ENCODE measurements at regions not wholly inside any gene's neighbourhood (a gene's known extent, or its start where the extent isn't known, plus 50 kb on each side); places are given as distances from the start of the nearest gene placed in this dataset.

- DNase-seq = no peak
- H3K4me1 Mint-ChIP-seq (ENCODE audit: low read depth) = no peaks in the 10 kb centered on the region
- H3K27me3 Mint-ChIP-seq (ENCODE audit: low read depth) = peaks cover 8% of the 10 kb centered on the region
- CTCF ChIA-PET = interaction anchor here (1.2 kb wide), 1 partner anchor 25 kb away, joined by 3 read pairs; no protein-coding TSS in a partner anchor
- H3K27ac Mint-ChIP-seq = no peak overlapping the region
- H3K4me3 Mint-ChIP-seq = no peak overlapping the region
- no peaks in the 10 kb centered on the region for H3K9me3 Mint-ChIP-seq
- H3K36me3 Mint-ChIP-seq (ENCODE audit: low read depth) = no peaks in the 10 kb centered on the region
- intact Hi-C loops (cut with micrococcal nuclease) = no loop called here
These were observed 501.1 kb downstream of the KDM4C start for GRCh38 chr9:7258688-7259396.

DNA sequence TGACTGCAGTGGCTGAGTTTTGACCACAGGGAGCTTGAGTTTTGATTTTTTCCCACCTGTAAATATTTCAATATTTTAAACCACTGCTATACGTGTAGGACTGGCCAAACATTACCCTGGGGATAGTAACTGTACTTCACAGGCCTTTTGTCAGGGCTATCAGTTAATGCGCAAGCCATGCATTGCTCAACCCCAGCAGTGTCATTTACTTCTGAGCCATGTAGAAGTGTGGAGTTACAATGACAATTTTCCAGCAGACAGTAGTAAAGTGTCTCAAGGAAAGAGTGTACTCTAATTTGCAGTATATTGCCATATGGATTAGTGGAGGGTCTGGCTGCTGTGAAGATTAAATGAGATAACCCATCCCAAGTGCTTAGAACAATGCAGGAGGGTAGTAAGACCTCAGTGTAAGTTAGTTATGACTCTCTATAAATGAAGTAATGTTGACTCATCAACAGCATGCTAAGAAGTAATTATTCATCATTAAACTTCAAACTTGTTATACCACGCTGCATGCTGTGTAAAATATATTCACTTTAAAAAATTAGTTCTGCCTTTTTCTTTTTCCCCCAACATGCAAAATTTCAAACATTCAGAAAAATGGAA is 489.2 kb downstream of the KDM4C start:
- Mint-ChIP-seq H3K27me3 (ENCODE audit: low read depth) (no peaks in the 10 kb centered on the region), H3K27ac (no peak overlapping the region), H3K4me1 (ENCODE audit: low read depth) (no peaks in the 10 kb centered on the region), H3K9me3 (no peaks in the 10 kb centered on the region), H3K36me3 (ENCODE audit: low read depth) (no peaks in the 10 kb centered on the region), H3K4me3 (no peak overlapping the region)
- intact Hi-C loops (cut with micrococcal nuclease) = no loop called here
- CTCF ChIA-PET = no interaction called here
- DNase-seq = no peak

DNA sequence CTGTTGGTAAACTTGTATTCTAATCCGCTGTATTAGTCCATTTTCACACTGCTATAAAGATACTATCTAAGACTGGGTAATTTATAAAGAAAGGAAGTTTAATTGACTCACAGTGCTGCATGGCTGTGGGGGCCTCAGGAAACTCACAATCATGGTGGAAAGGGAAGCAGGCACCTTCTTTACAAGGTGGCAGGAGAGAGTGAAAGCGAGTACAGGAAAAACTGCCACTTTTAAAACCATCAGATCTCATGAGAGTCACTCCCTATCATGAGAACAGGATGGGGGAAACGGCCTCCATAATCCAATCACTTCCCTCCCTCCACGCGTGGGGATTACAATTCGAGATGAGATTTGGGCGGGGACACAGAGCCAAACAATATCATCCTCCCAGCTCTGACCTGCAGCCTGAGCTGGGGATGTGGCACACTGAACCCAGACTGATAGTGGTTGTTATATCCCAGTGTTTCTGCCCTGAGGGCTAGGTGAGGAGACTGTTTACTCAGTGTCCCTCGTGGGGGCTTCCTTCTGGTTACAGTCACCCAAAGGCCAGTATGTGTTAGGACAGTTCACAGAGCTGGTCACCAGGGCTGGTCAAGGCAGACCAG is 488.3 kb downstream of the KDM4C start:
- no peaks in the 10 kb centered on the region for H3K27me3 Mint-ChIP-seq (ENCODE audit: low read depth)
- H3K4me1 Mint-ChIP-seq (ENCODE audit: low read depth) = no peaks in the 10 kb centered on the region
- CTCF ChIA-PET = no interaction called here
- H3K9me3 Mint-ChIP-seq = no peaks in the 10 kb centered on the region
- intact Hi-C loops (cut with micrococcal nuclease) = no loop called here
- no peak for DNase-seq
- H3K27ac Mint-ChIP-seq = no peak overlapping the region
- no peaks in the 10 kb centered on the region for H3K36me3 Mint-ChIP-seq (ENCODE audit: low read depth)
- H3K4me3 Mint-ChIP-seq = no peak overlapping the region

- H3K9me3 Mint-ChIP-seq = no peaks in the 10 kb centered on the region
- CTCF ChIA-PET = interaction anchor here (1.6 kb wide), 1 partner anchor 10 kb away, joined by 4 read pairs; no protein-coding TSS in a partner anchor
- H3K4me1 Mint-ChIP-seq (ENCODE audit: low read depth) = no peaks in the 10 kb centered on the region
- intact Hi-C loops (cut with micrococcal nuclease) = no loop called here
- no peaks in the 10 kb centered on the region for H3K27me3 Mint-ChIP-seq (ENCODE audit: low read depth)
- no peak for DNase-seq
- no peak overlapping the region for H3K4me3 Mint-ChIP-seq
- H3K27ac Mint-ChIP-seq = no peak overlapping the region
- no peaks in the 10 kb centered on the region for H3K36me3 Mint-ChIP-seq (ENCODE audit: low read depth)
These were observed 486.1 kb downstream of the KDM4C start for GRCh38 chr9:7243838-7244237.

- intact Hi-C loops (cut with micrococcal nuclease) = no loop called here
- Mint-ChIP-seq H3K27ac (no peak overlapping the region), H3K36me3 (ENCODE audit: low read depth) (no peaks in the 10 kb centered on the region), H3K27me3 (ENCODE audit: low read depth) (no peaks in the 10 kb centered on the region), H3K4me1 (ENCODE audit: low read depth) (no peaks in the 10 kb centered on the region), H3K9me3 (no peaks in the 10 kb centered on the region), H3K4me3 (no peak overlapping the region)
- CTCF ChIA-PET = interaction anchor here (1.6 kb wide), 1 partner anchor 10 kb away, joined by 3 read pairs; no protein-coding TSS in a partner anchor
- no peak for DNase-seq
These were observed 484.4 kb downstream of the KDM4C start for GRCh38 chr9:7242126-7242525.

- intact Hi-C loops (cut with micrococcal nuclease) = no loop called here
- Mint-ChIP-seq H3K27ac (no peak overlapping the region), H3K4me3 (no peak overlapping the region), H3K4me1 (ENCODE audit: low read depth) (no peaks in the 10 kb centered on the region), H3K9me3 (no peaks in the 10 kb centered on the region), H3K36me3 (ENCODE audit: low read depth) (no peaks in the 10 kb centered on the region), H3K27me3 (ENCODE audit: low read depth) (no peaks in the 10 kb centered on the region)
- DNase-seq = no peak
- CTCF ChIA-PET = interaction anchor here (0.6 kb wide), 1 partner anchor 113 kb away, joined by 3 read pairs; no protein-coding TSS in a partner anchor
These were observed 483.9 kb downstream of the KDM4C start for GRCh38 chr9:7241694-7242093.

GRCh38 chr9:7240569-7241311 is 483.0 kb downstream of the KDM4C start:
- H3K4me3 Mint-ChIP-seq = no peak overlapping the region
- no peaks in the 10 kb centered on the region for H3K36me3 Mint-ChIP-seq (ENCODE audit: low read depth)
- CTCF ChIA-PET = no interaction called here
- H3K27ac Mint-ChIP-seq = no peak overlapping the region
- H3K27me3 Mint-ChIP-seq (ENCODE audit: low read depth) = no peaks in the 10 kb centered on the region
- H3K9me3 Mint-ChIP-seq = no peaks in the 10 kb centered on the region
- intact Hi-C loops (cut with micrococcal nuclease) = no loop called here
- DNase-seq = no peak
- H3K4me1 Mint-ChIP-seq (ENCODE audit: low read depth) = no peaks in the 10 kb centered on the region

DNA sequence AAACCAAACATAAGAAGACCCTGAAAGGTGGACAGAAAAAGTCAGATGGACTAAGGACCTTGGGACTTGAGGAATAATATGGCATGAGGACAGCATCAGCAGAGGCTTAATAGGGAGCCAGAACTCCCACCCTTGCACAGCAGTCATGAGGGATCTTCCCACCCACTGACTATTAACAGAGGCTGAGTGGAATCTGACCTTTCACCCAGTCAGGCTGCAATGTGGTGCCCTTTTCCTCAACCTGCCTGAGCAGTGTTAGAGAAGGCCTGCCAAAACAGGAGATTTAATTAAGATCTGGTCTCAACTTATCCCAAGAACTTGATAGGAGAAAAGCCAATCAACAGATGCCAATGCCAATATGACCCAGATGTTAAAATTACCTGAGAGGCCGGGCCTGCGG is 481.9 kb downstream of the KDM4C start:
- Mint-ChIP-seq H3K27me3 (ENCODE audit: low read depth) (no peaks in the 10 kb centered on the region), H3K4me1 (ENCODE audit: low read depth) (no peaks in the 10 kb centered on the region), H3K9me3 (no peaks in the 10 kb centered on the region), H3K36me3 (ENCODE audit: low read depth) (no peaks in the 10 kb centered on the region), H3K27ac (no peak overlapping the region), H3K4me3 (no peak overlapping the region)
- intact Hi-C loops (cut with micrococcal nuclease) = no loop called here
- CTCF ChIA-PET = no interaction called here
- DNase-seq = no peak

GRCh38 chr9:7238247-7238637 is 480.5 kb downstream of the KDM4C start:
- no peak for DNase-seq
- Mint-ChIP-seq H3K4me3 (no peak overlapping the region), H3K27me3 (ENCODE audit: low read depth) (no peaks in the 10 kb centered on the region), H3K36me3 (ENCODE audit: low read depth) (no peaks in the 10 kb centered on the region), H3K4me1 (ENCODE audit: low read depth) (no peaks in the 10 kb centered on the region), H3K9me3 (no peaks in the 10 kb centered on the region), H3K27ac (no peak overlapping the region)
- intact Hi-C loops (cut with micrococcal nuclease) = no loop called here
- CTCF ChIA-PET = interaction anchor here (0.9 kb wide), 1 partner anchor 10 kb away, joined by 3 read pairs; no protein-coding TSS in a partner anchor

GRCh38 chr9:7237473-7238246 is 479.9 kb downstream of the KDM4C start:
- no peaks in the 10 kb centered on the region for H3K9me3 Mint-ChIP-seq
- no peaks in the 10 kb centered on the region for H3K36me3 Mint-ChIP-seq (ENCODE audit: low read depth)
- no peak overlapping the region for H3K4me3 Mint-ChIP-seq
- no peaks in the 10 kb centered on the region for H3K27me3 Mint-ChIP-seq (ENCODE audit: low read depth)
- intact Hi-C loops (cut with micrococcal nuclease) = no loop called here
- no peak for DNase-seq
- CTCF ChIA-PET = interaction anchor here (0.9 kb wide), 1 partner anchor 9 kb away, joined by 3 read pairs; no protein-coding TSS in a partner anchor
- no peaks in the 10 kb centered on the region for H3K4me1 Mint-ChIP-seq (ENCODE audit: low read depth)
- no peak overlapping the region for H3K27ac Mint-ChIP-seq

- DNase-seq = no peak
- intact Hi-C loops (cut with micrococcal nuclease) = no loop called here
- Mint-ChIP-seq H3K4me3 (no peak overlapping the region), H3K36me3 (ENCODE audit: low read depth) (no peaks in the 10 kb centered on the region), H3K27ac (no peak overlapping the region), H3K27me3 (ENCODE audit: low read depth) (no peaks in the 10 kb centered on the region), H3K9me3 (no peaks in the 10 kb centered on the region), H3K4me1 (ENCODE audit: low read depth) (no peaks in the 10 kb centered on the region)
- CTCF ChIA-PET = no interaction called here
These were observed 478.4 kb downstream of the KDM4C start for GRCh38 chr9:7236186-7236585.

GRCh38 chr9:7234144-7234543 is 476.4 kb downstream of the KDM4C start:
- intact Hi-C loops (cut with micrococcal nuclease) = no loop called here
- H3K27ac Mint-ChIP-seq = no peak overlapping the region
- peaks cover 2% of the 10 kb centered on the region for H3K27me3 Mint-ChIP-seq (ENCODE audit: low read depth)

More at GRCh38 chr9:7234144-7234543, 476.4 kb downstream of the KDM4C start:
- Mint-ChIP-seq H3K4me1 (ENCODE audit: low read depth) (no peaks in the 10 kb centered on the region), H3K36me3 (ENCODE audit: low read depth) (no peaks in the 10 kb centered on the region), H3K9me3 (no peaks in the 10 kb centered on the region), H3K4me3 (no peak overlapping the region)
- CTCF ChIA-PET = interaction anchor here (0.6 to 1.1 kb wide), 10 partner anchors 9 to 224 kb away, joined by 3 to 7 read pairs (median 3); no protein-coding TSS in a partner anchor
- DNase-seq = peak; percentile 66
